GM06990 (cell line): ENCODE measurements at regions not wholly inside any gene's neighbourhood (a gene's known extent, or its start where the extent isn't known, plus 50 kb on each side); places are given as distances from the start of the nearest gene placed in this dataset.

Experiments used
- DNase-seq: peaks from one replicate; pipeline ENCODE4 v3.0.0-alpha.2; 2011; ENCODE audit not compliant: insufficient read length; ENCODE audit errors: extremely low read depth
- H3K27me3 ChIP-seq: replicated peaks from 2 replicates; pipeline ENCODE4 v1.6.0; 2011; ENCODE audit warnings: low read length; ENCODE audit not compliant: control insufficient read depth, insufficient read depth
- H3K36me3 ChIP-seq: 2 replicates; pipeline ENCODE4 v1.5.1; 2011; ENCODE audit warnings: low read length; ENCODE audit not compliant: control insufficient read depth, insufficient read depth
- H3K4me3 ChIP-seq: replicated peaks from 2 replicates; pipeline ENCODE4 v1.5.1; 2011; ENCODE audit warnings: low read depth, mild to moderate bottlenecking, control low read depth, low read length
- CTCF ChIP-seq: IDR thresholded peaks from 2 replicates; pipeline ENCODE4 v1.5.1; 2011; ENCODE audit warnings: low read length, control low read depth, mild to moderate bottlenecking, inconsistent platforms; ENCODE audit not compliant: insufficient read depth, poor library complexity, severe bottlenecking

GRCh38 chr2:102084651-102085050, 57.9 kb upstream of the IL1R1 start:
- no peaks in the 10 kb centered on the region for H3K36me3 ChIP-seq
- no peak overlapping the region for H3K4me3 ChIP-seq
- H3K27me3 ChIP-seq: no peaks in the 10 kb centered on the region
- TF ChIP-seq CTCF: no peak
- no peak for DNase-seq

GRCh38 chr2:102085238-102085637, 57.3 kb upstream of the IL1R1 start:
- DNase-seq: no peak
- no peaks in the 10 kb centered on the region for H3K27me3 ChIP-seq
- TF ChIP-seq CTCF: no peak
- no peaks in the 10 kb centered on the region for H3K36me3 ChIP-seq
- H3K4me3 ChIP-seq: no peak overlapping the region

- H3K4me3 ChIP-seq: no peak overlapping the region
- DNase-seq: no peak
- TF ChIP-seq CTCF: no peak
Observed at GRCh38 chr2:102086150-102086872, 56.2 kb upstream of the IL1R1 start.

GRCh38 chr2:102091121-102091520, 51.4 kb upstream of the IL1R1 start:
- no peak for TF ChIP-seq CTCF
- no peak for DNase-seq
- no peak overlapping the region for H3K4me3 ChIP-seq
- H3K36me3 ChIP-seq: no peaks in the 10 kb centered on the region
- H3K27me3 ChIP-seq: no peaks in the 10 kb centered on the region

More at GRCh38 chr2:102086150-102086872, 56.2 kb upstream of the IL1R1 start:
- H3K36me3 ChIP-seq: no peaks in the 10 kb centered on the region
- H3K27me3 ChIP-seq: no peaks in the 10 kb centered on the region

GRCh38 chr2:102091908-102092307, 50.6 kb upstream of the IL1R1 start:
- H3K27me3 ChIP-seq: no peaks in the 10 kb centered on the region
- H3K36me3 ChIP-seq: no peaks in the 10 kb centered on the region
- H3K4me3 ChIP-seq: no peak overlapping the region
- TF ChIP-seq CTCF: no peak
- no peak for DNase-seq

GRCh38 chr2:102092535-102092934, 50.0 kb upstream of the IL1R1 start:
- H3K27me3 ChIP-seq: no peaks in the 10 kb centered on the region

More at GRCh38 chr2:102092535-102092934, 50.0 kb upstream of the IL1R1 start:
- no peak for TF ChIP-seq CTCF
- no peaks in the 10 kb centered on the region for H3K36me3 ChIP-seq
- no peak overlapping the region for H3K4me3 ChIP-seq
- DNase-seq: no peak
